NCI-H748 treated with DMSO at 0.1 percent for 48 hours (cell line): ENCODE measurements at regions not wholly inside any gene's neighbourhood (a gene's known extent, or its start where the extent isn't known, plus 50 kb on each side); places are given as distances from the start of the nearest gene placed in this dataset.

Experiments used
- DNase-seq: peaks from one replicate; lab custom pipeline; 2025; lab: John Stamatoyannopoulos, UW

GRCh38 chr6:113607821-113608545 is 249.2 kb upstream of the MARCKS start:
- DNase-seq = no peak

- DNase-seq = no peak
Observed at GRCh38 chr6:113610377-113610988, 246.7 kb upstream of the MARCKS start.

GRCh38 chr6:113616701-113617274 is 240.4 kb upstream of the MARCKS start:
- no peak for DNase-seq

- no peak for DNase-seq
Observed at GRCh38 chr6:113619077-113619476, 238.1 kb upstream of the MARCKS start.

GRCh38 chr6:113620386-113620785 is 236.8 kb upstream of the MARCKS start:
- DNase-seq = no peak

GRCh38 chr6:113622254-113622653 is 234.9 kb upstream of the MARCKS start:
- DNase-seq = no peak

GRCh38 chr6:113623129-113623528 is 234.0 kb upstream of the MARCKS start:
- DNase-seq = no peak

- DNase-seq = no peak
Observed at GRCh38 chr6:113625850-113626249, 231.3 kb upstream of the MARCKS start.

GRCh38 chr6:113626475-113626874 is 230.7 kb upstream of the MARCKS start:
- no peak for DNase-seq

- no peak for DNase-seq
Observed at GRCh38 chr6:113627480-113627879, 229.7 kb upstream of the MARCKS start.

GRCh38 chr6:113629256-113629655 is 227.9 kb upstream of the MARCKS start:
- DNase-seq = no peak

- no peak for DNase-seq
Observed at GRCh38 chr6:113629975-113630737, 227.0 kb upstream of the MARCKS start.

GRCh38 chr6:113630738-113631535 is 226.2 kb upstream of the MARCKS start:
- no peak for DNase-seq

GRCh38 chr6:113631666-113632065 is 225.5 kb upstream of the MARCKS start:
- DNase-seq = no peak

GRCh38 chr6:113632220-113632864 is 224.8 kb upstream of the MARCKS start:
- DNase-seq = no peak

GRCh38 chr6:113633638-113634037 is 223.5 kb upstream of the MARCKS start:
- DNase-seq = no peak

- no peak for DNase-seq
Observed at GRCh38 chr6:113634352-113635163, 222.6 kb upstream of the MARCKS start.

GRCh38 chr6:113635222-113635986 is 221.7 kb upstream of the MARCKS start:
- no peak for DNase-seq

- no peak for DNase-seq
Observed at GRCh38 chr6:113636357-113636824, 220.8 kb upstream of the MARCKS start.

GRCh38 chr6:113640051-113640450 is 217.1 kb upstream of the MARCKS start:
- peak; percentile 22 for DNase-seq
